ENCODE measurements at regions not wholly inside any gene's neighbourhood (a gene's known extent, or its start where the extent isn't known, plus 50 kb on each side); places are given as distances from the start of the nearest gene placed in this dataset.
"Not testable (repeated sequence)": the region's sequence is repeated elsewhere in the genome, so short reads cannot be mapped to it uniquely, and the experiment has no call there.

DNA sequence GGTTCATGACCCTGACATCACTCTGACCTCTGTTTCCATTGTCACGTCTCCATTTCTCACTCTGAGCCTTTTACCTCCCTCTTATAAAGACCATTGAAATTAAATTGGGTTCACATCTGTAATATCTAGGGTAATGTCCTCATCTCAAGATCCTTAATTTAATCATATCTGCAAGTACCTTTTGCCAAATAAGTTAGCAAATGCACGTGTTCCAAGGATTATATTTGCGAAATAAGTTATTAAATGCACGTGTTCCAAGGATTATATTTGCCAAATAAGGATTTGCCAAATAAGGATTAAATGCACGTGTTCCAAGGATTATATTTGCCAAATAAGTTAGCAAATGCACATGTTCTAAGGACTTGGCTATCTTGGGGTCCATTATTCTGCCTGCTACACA lies 938.0 kb downstream of the NLGN4X start:
- peak; percentile 2 for DNase-seq

GRCh38 chrX:5289949-5290348 lies 938.7 kb downstream of the NLGN4X start:
- not testable (repeated sequence) for DNase-seq

DNA sequence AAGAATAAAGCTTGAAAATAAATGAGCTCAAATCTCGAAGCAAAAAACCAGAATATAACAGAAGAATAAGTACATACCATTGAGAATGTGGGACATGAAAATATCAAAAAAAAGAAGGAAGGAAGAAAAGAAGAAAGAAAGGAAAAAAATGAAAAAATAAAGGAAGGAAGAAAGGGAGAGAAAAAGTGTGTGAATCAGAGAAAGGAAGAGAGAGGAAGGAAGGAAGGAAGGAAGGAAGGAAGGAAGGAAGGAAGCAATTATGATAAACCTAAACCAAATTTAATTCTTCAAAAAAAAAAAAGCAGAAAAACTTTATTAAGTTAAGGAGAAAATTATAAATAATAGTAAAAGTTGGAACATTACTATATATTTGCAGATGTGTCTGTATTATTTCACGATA lies 949.8 kb downstream of the NLGN4X start:
- no peak for DNase-seq

DNA sequence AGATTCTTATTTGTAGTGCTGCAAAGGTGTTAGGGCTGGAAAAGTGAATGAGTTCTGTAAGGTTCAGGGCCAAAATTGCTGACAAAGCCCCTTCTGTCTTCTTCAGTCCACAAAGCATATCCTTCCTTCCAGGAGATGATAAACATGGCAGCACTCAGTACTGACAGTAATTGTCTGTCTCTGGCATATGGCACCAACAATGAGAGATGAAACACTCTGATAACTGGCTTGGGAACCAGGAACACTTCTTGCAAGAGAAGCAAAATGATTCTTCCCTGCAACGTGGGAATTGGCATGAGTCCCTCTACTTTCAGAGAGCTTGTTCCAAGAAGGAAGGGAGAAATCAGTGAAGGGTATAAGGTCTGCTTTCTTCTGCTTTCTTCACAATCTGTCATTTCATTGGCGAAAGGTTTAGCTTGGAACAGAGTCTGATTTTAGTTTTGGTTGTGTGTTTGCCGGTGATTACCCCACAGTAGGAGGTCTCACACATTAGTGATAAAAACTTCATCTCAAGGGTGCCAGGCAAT lies 963.3 kb downstream of the NLGN4X start:
- DNase-seq, result no peak

DNA sequence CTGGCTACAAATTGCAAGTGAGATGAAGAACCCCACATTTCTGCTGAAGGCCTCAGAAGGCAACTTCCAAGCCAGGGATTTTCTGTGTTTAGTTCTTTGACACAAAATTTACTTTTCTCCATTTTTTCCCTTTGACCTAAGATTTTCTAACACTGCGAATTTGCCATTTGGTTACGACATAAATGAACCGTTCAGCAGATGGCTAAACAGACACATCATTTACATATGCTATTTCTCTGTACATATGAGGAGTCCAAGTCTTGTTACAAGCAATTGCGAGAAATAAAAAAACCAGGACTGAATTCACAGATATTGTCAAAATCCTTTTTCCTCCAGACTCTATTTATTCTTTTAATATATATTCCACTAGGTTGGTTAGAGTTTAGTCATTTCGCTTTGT lies 978.6 kb downstream of the NLGN4X start:
- DNase-seq, result no peak

GRCh38 chrX:5242091-5242790 lies 986.4 kb downstream of the NLGN4X start:
- DNase-seq, result no peak

GRCh38 chrX:5236749-5237148 lies 991.9 kb downstream of the NLGN4X start:
- no peak for DNase-seq

GRCh38 chrX:5236096-5236495 lies 992.6 kb downstream of the NLGN4X start:
- no peak for DNase-seq

DNA sequence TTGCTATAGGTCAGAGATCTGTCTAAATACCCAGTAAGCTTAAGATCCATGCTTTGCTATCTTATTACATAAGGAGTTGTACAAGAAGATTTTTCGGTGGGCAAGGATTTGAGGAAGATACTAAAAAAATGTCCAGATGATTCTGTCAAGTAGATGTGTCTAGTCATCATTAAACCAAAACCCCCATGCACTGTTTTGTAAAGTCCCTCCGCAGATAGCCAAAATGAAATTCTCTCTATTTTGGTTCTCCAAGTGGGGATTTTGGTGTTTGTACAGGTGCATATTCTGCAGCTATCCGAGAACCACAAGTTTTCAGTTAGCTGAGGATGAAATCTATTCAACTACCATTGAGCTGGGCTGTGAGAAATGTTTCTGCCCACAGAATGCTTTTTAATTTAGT lies 994.8 kb downstream of the NLGN4X start:
- DNase-seq, result no peak

GRCh38 chrX:5220421-5220820 lies 1008.2 kb downstream of the NLGN4X start:
- DNase-seq, result no peak

DNA sequence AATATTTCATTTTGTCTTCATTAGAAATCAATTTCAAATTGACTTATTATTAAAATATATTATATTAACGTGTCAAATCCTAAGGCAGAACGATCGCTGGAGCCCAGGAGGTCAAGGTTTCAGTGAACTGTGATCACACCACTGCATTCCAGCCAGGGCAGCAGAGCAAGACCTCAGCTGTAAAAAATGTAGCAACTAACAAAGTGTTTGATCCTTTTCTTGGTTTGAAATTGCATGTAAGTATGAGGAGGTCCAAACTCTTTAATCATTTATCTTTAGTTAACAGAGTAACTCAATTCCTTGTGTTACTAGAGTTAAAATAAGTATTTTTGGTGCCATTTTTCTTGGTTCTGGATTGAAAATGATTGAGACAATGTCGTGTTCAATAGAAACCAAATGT lies 1033.9 kb downstream of the NLGN4X start:
- no peak for DNase-seq

DNA sequence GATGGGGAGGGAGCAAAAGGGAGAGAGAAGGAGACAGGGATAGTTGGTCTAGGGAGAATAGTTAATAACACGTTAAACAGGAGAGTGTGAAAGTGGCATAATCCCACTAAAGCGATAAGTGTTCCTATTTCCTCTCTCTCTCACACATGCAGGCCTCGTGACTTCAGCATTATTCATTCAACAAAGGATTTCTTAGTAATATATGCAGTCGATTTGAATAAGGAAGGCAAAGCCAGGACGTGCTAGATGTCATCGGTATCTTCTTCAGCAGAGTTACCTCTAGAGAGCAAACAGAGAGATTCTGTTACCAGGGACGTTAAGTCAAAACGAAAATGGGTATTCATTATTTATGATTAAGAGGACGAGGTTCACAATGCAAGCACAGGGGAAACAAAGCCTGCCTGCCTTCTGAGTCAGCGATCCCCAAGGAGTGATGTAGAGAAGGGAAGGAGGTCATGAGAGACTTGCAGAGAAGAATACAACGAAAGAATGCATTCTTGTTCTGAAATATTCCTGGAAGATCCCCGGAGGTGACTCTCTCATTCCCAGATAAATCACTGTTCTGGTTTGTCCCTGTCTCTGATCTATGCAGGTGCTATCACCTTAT lies 1048.4 kb downstream of the NLGN4X start:
- no peak for DNase-seq

DNA sequence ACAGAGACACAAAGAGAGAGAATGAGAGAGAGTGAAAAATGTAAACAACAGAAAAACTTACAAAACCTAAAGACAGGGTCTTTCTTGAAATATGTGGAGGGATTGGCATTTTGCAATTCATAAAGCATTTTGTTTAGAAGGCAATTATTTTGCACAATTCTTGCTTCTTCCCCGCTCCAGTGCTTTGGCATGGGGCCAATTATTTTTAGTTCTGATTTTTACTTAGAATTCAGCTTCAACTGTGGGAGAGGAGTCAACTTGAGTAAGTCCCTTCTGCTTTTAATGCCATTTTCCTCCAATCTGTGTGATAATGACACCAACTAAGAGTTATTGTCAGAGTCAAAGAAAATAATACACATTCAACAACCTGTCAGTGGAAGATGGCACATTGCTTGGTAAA lies 1051.9 kb downstream of the NLGN4X start:
- DNase-seq, result no peak

- no peak for DNase-seq
Measured at GRCh38 chrX:5163663-5164062, 1065.0 kb downstream of the NLGN4X start.

- DNase-seq, result no peak
Measured at GRCh38 chrX:5155301-5155700, 1073.4 kb downstream of the NLGN4X start.

GRCh38 chrX:5145957-5146356 lies 1082.7 kb downstream of the NLGN4X start:
- DNase-seq, result no peak

GRCh38 chrX:5142644-5143043 lies 1086.0 kb downstream of the NLGN4X start:
- no peak for DNase-seq

DNA sequence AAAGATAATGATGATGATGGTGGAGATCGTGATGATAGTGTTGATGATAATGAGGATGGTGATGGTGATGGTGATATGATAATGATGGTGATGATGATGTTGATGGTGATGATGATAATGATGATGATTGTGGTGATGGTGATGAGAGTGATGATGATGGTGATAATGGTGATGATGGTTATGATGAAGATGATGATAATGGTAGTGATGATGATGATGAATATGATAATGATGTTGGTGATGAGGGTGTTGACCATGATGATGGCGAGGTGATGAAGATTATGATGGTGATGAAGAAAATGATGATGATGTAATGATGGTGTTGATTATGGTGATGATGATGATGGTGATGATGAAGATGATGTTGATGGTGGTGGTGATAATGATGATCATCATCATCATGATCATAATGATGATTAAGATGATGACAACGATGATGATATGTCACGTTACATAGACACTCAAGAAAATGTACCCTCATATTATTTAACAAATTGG lies 1106.4 kb downstream of the NLGN4X start:
- DNase-seq, result no peak

GRCh38 chrX:5117816-5118215 lies 1110.9 kb downstream of the NLGN4X start:
- DNase-seq, result no peak

- no peak for DNase-seq
Measured at GRCh38 chrX:5113128-5113527, 1115.5 kb downstream of the NLGN4X start.

GRCh38 chrX:5100004-5100403 lies 1128.7 kb downstream of the NLGN4X start:
- no peak for DNase-seq

DNA sequence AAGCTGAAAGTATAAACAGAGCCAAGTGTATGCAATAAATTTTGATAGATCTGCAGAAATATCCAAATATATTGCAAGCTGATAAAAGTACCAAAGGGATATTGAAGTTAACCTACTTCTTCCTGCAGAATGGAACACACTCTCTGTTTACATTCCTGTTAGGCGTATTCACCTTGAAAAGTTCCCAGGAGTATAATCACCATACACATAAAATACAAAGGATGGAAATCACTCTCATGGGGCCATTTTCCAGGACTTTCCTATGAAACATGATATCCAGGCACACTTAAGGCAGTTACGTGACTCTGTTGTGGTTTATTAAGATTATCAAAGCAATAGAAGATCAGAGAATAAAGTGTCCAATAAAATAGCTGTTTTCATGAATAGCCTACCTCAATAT lies 1142.3 kb downstream of the NLGN4X start:
- no peak for DNase-seq

GRCh38 chrX:5084279-5084678 lies 1144.4 kb downstream of the NLGN4X start:
- DNase-seq, result no peak

DNA sequence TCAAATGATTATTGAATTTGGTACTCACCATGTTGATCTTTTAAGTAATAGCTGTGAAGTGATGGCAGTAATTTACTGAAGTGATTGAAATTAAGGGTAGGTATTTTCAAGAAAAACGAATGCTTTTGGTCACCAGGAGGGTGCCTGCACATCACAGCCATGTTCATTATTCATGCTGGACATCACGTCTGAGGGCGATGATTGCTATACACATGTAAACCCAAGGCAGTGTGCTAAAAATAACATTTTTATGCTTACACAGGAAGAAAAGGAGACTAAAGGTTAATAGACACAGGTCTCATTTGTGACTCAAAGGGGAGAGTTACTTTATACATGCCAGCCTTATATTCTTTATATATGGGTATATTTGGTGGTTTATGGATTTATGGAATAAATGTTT lies 1146.0 kb downstream of the NLGN4X start:
- no peak for DNase-seq

Data from tongue (tissue), 1 donor.